Left ventricle myocardium inferior (tissue), 1 donor: ENCODE measurements at regions not wholly inside any gene's neighbourhood (a gene's known extent, or its start where the extent isn't known, plus 50 kb on each side); places are given as distances from the start of the nearest gene placed in this dataset.

Source experiments
- DNase-seq: peaks from one replicate; pipeline ENCODE4 v3.0.0-alpha.2; 2020
- H3K27ac ChIP-seq: fragments of 200-600 bp; replicated peaks from 2 replicates; pipeline ENCODE4 v1.8.0; 2021
- H3K27me3 ChIP-seq: fragments of 200-600 bp; 2 replicates; pipeline ENCODE4 v1.8.0; 2021; ENCODE audit warnings: low read depth
- H3K36me3 ChIP-seq: fragments of 200-600 bp; 2 replicates; pipeline ENCODE4 v1.8.0; 2021
- H3K4me1 ChIP-seq: fragments of 200-600 bp; 2 replicates; pipeline ENCODE4 v1.8.0; 2021
- H3K4me3 ChIP-seq: fragments of 200-600 bp; 2 replicates; pipeline ENCODE4 v1.8.0; 2021; ENCODE audit warnings: mild to moderate bottlenecking, moderate library complexity
- H3K9me3 ChIP-seq: fragments of 200-600 bp; replicated peaks from 2 replicates; pipeline ENCODE4 v1.8.0; 2021
- CTCF ChIP-seq: fragments of 200-600 bp; IDR thresholded peaks from 2 replicates; pipeline ENCODE4 v1.8.0; 2021; ENCODE audit warnings: antibody characterized with exemption, mild to moderate bottlenecking, borderline replicate concordance
- intact Hi-C: fragments of 100-400 bp; cut with micrococcal nuclease; formaldehyde crosslinking; loops from one replicate; pipeline ENCODE4 v1.11.0; 2022
- donor health status: DM: no; HTN: yes; CAD: no; lungs with severe emphysema.

- no peaks in the 10 kb centered on the region for H3K27me3 ChIP-seq
- H3K4me3 ChIP-seq, result no peak overlapping the region
- no peaks in the 10 kb centered on the region for H3K36me3 ChIP-seq
- DNase-seq, result no peak
- intact Hi-C loops, result no loop called here
- H3K9me3 ChIP-seq, result no peaks in the 10 kb centered on the region
- no peak for TF ChIP-seq CTCF
- H3K4me1 ChIP-seq, result peaks cover 11% of the 10 kb centered on the region
- H3K27ac ChIP-seq, result no peak overlapping the region
Observed at GRCh38 chr2:150587547-150588505, 100.4 kb upstream of the RND3 start.

GRCh38 chr2:150586858-150587257 is 99.4 kb upstream of the RND3 start:
- H3K4me1 ChIP-seq, result peaks cover 11% of the 10 kb centered on the region
- intact Hi-C loops, result no loop called here
- no peak overlapping the region for H3K4me3 ChIP-seq
- TF ChIP-seq CTCF, result no peak
- no peaks in the 10 kb centered on the region for H3K36me3 ChIP-seq
- no peaks in the 10 kb centered on the region for H3K27me3 ChIP-seq
- DNase-seq, result no peak
- no peak overlapping the region for H3K27ac ChIP-seq
- no peaks in the 10 kb centered on the region for H3K9me3 ChIP-seq

- Histone ChIP-seq H3K9me3 (no peaks in the 10 kb centered on the region), H3K36me3 (no peaks in the 10 kb centered on the region), H3K27me3 (no peaks in the 10 kb centered on the region), H3K4me3 (no peak overlapping the region), H3K4me1 (peaks cover 11% of the 10 kb centered on the region), H3K27ac (no peak overlapping the region)
- intact Hi-C loops, result no loop called here
- no peak for TF ChIP-seq CTCF
- no peak for DNase-seq
Observed at GRCh38 chr2:150585221-150585971, 97.9 kb upstream of the RND3 start.

GRCh38 chr2:150584081-150584480 is 96.6 kb upstream of the RND3 start:
- Histone ChIP-seq H3K9me3 (peaks cover 6% of the 10 kb centered on the region), H3K4me3 (no peak overlapping the region), H3K27me3 (no peaks in the 10 kb centered on the region), H3K36me3 (no peaks in the 10 kb centered on the region), H3K27ac (no peak overlapping the region), H3K4me1 (peaks cover 11% of the 10 kb centered on the region)
- intact Hi-C loops, result no loop called here
- no peak for TF ChIP-seq CTCF
- DNase-seq, result no peak

GRCh38 chr2:150581717-150582472 is 94.4 kb upstream of the RND3 start:
- Histone ChIP-seq H3K9me3 (peaks cover 19% of the 10 kb centered on the region), H3K4me1 (no peaks in the 10 kb centered on the region), H3K27me3 (no peaks in the 10 kb centered on the region), H3K36me3 (no peaks in the 10 kb centered on the region), H3K4me3 (no peak overlapping the region), H3K27ac (no peak overlapping the region)
- intact Hi-C loops, result no loop called here
- DNase-seq, result no peak
- no peak for TF ChIP-seq CTCF
